Adrenal gland (tissue), 9 donors: ENCODE measurements at regions not wholly inside any gene's neighbourhood (a gene's known extent, or its start where the extent isn't known, plus 50 kb on each side); places are given as distances from the start of the nearest gene placed in this dataset.

Experiments used
- DNase-seq, 7 donors: peaks; one replicate each; pipeline ENCODE4 v3.0.0-alpha.2; 2019 to 2020
- H3K27ac ChIP-seq, 5 donors: fragments of 200-600 bp; sonication (generic) in 4 of 5; 1 replicate in 3 of 5; 2 replicates in 2 of 5; pipeline versions ENCODE4 v1.5.1 to v1.8.0; 2016 to 2020; ENCODE audit warnings: mild to moderate bottlenecking in 1 of 5
- H3K27me3 ChIP-seq: fragments of 200-600 bp; 2 replicates; pipeline ENCODE4 v1.8.0; 2021
- H3K36me3 ChIP-seq, 2 donors: fragments of 200-600 bp; replicated peaks in 1 of 2; 1 replicate in 1 of 2; 2 replicates in 1 of 2; pipeline versions ENCODE4 v1.5.1 to v1.8.0; 2018 to 2022
- H3K4me1 ChIP-seq, 2 donors: fragments of 200-600 bp; replicated peaks in 1 of 2; 1 replicate in 1 of 2; 2 replicates in 1 of 2; pipeline versions ENCODE4 v1.5.1 to v1.8.0; 2018 to 2021
- H3K4me3 ChIP-seq, 4 donors: fragments of 200-600 bp; sonication (generic) in 3 of 4; one replicate each; pipeline ENCODE4 v1.5.1; 2016 to 2018
- H3K9me3 ChIP-seq, 3 donors: fragments of 200-600 bp; sonication (generic) in 1 of 3; replicated peaks in 1 of 3; 1 replicate in 2 of 3; 2 replicates in 1 of 3; pipeline versions ENCODE4 v1.5.1 to v1.8.0; 2016 to 2021
- CTCF ChIP-seq, 6 experiments: fragments of 450-650 bp in 4 of 6; fragments of 200-600 bp in 2 of 6; sonication (generic) in 1 of 6; IDR thresholded peaks; 1 replicate in 5 of 6; 2 replicates in 1 of 6; pipeline versions ENCODE4 v1.5.1 to v1.8.0; 2016 to 2021; ENCODE audit warnings: antibody characterized with exemption in 6 of 6, mild to moderate bottlenecking in 2 of 6, moderate library complexity in 1 of 6
- POLR2A ChIP-seq, 2 donors: fragments of 450-650 bp; IDR thresholded peaks; one replicate each; pipeline ENCODE4 v1.6.1; 2017; ENCODE audit warnings: antibody characterized with exemption in 2 of 2, mild to moderate bottlenecking in 2 of 2, moderate library complexity in 1 of 2
- WGBS, 4 donors: extraction: QIAGEN DNeasy Blood & Tissue Kit in 2 of 4; methylation state at CpG; one replicate each; pipeline versions ENCODE4 v1.1.5 to v1.1.7; 2013 to 2017; 5-methylcytosine and 5-hydroxymethylcytosine counted together
- intact Hi-C, 2 donors: fragments of 100-400 bp; cut with DNase I; formaldehyde crosslinking; loops; one replicate each; pipeline versions ENCODE4 v1.14.1 to v1.15.0; 2022 to 2023
- donor health status: healthy with polysubstance abuse.
- donor health status: Bipolar disorder and iron deficiency.
- donor health status: DM: yes; HTN: yes; CAD: no.
- donor health status: DM: no; HTN: no; CAD: no.
- donor health status: DM: no; HTN: no; CAD: no.

DNA sequence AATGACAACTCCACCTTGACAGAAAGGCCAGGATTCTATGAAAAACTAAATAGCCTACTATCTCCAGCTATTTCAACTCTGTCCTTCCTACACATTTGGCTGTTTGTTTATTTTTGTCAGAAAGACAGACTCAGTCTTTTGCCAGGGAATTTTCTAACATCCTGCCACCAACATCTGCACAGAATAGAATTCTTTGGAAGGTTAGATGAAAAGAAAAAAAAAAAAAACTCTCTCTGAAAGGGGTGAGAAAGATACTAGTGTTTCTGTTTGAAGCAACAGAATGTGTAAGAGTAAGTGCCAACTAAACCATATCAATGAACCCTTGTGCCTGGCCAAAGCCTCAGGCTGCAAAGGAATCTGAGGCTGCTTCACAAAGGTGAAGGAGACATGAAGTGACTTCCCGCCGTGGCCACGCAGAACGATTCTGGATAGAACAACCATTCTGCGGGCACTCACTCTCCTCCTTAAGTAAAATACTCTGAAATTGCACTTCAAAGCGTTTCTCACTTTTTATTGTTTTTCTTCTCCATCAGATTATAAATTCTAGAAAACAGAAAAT is 498.2 kb downstream of the IRS2 start:
- H3K9me3 ChIP-seq: no peaks in the 10 kb centered on the region
- H3K4me1 ChIP-seq: no peaks in the 10 kb centered on the region
- intact Hi-C loops: no loop called here
- H3K36me3 ChIP-seq: no peaks in the 10 kb centered on the region
- H3K27me3 ChIP-seq: no peaks in the 10 kb centered on the region
- no peak overlapping the region for H3K4me3 ChIP-seq
- H3K27ac ChIP-seq: no peak overlapping the region
- no peak for DNase-seq
- 81 to 92% (median 85%) methylated on average over 6 of the region's 6 CpGs for WGBS, 4 donors
- no peak for TF ChIP-seq POLR2A (IDR thresholded peaks at IDR 0.05)
- TF ChIP-seq CTCF (IDR thresholded peaks at IDR 0.05): no peak

GRCh38 chr13:109287553-109287952 is 498.8 kb downstream of the IRS2 start:
- no peaks in the 10 kb centered on the region for H3K9me3 ChIP-seq
- no peaks in the 10 kb centered on the region for H3K4me1 ChIP-seq
- no peak for DNase-seq
- intact Hi-C loops: no loop called here
- no peaks in the 10 kb centered on the region for H3K36me3 ChIP-seq
- H3K27ac ChIP-seq: no peak overlapping the region
- TF ChIP-seq POLR2A (IDR thresholded peaks at IDR 0.05): no peak
- no peak for TF ChIP-seq CTCF (IDR thresholded peaks at IDR 0.05)
- H3K4me3 ChIP-seq: no peak overlapping the region
- no peaks in the 10 kb centered on the region for H3K27me3 ChIP-seq

- Histone ChIP-seq H3K9me3 (no peaks in the 10 kb centered on the region), H3K36me3 (no peaks in the 10 kb centered on the region), H3K27ac (no peak overlapping the region), H3K27me3 (no peaks in the 10 kb centered on the region), H3K4me3 (no peak overlapping the region), H3K4me1 (no peaks in the 10 kb centered on the region)
- WGBS, 4 donors: 88 to 95% (median 93%) methylated on average over 2 of the region's 2 CpGs
- DNase-seq: no peak
- intact Hi-C loops: no loop called here
- TF ChIP-seq POLR2A (IDR thresholded peaks at IDR 0.05) (no peak), CTCF (IDR thresholded peaks at IDR 0.05) (no peak)
Measured at GRCh38 chr13:109285586-109285985, 500.8 kb downstream of the IRS2 start.

- H3K4me3 ChIP-seq: no peak overlapping the region
- H3K4me1 ChIP-seq: no peaks in the 10 kb centered on the region
- intact Hi-C loops: no loop called here
- TF ChIP-seq POLR2A (IDR thresholded peaks at IDR 0.05) (no peak), CTCF (IDR thresholded peaks at IDR 0.05) (no peak)
- no peaks in the 10 kb centered on the region for H3K36me3 ChIP-seq
- H3K9me3 ChIP-seq: no peaks in the 10 kb centered on the region
- no peak overlapping the region for H3K27ac ChIP-seq
- H3K27me3 ChIP-seq: no peaks in the 10 kb centered on the region
- 87 to 90% (median 89%) methylated on average over 11 of the region's 11 CpGs for WGBS, 4 donors
- no peak for DNase-seq
Measured at GRCh38 chr13:109281903-109282635, 504.3 kb downstream of the IRS2 start.
